ENCODE measurements at regions not wholly inside any gene's neighbourhood (a gene's known extent, or its start where the extent isn't known, plus 50 kb on each side); places are given as distances from the start of the nearest gene placed in this dataset.

GRCh38 chr2:45269149-45269793 lies 260.0 kb upstream of the SIX2 start:
- peak; percentile 19; the same call in 2 of the 3 replicates for ATAC-seq
- TF ChIP-seq TCF4 (CRISPR knock-in tag; IDR thresholded peaks at IDR 0.05; ENCODE audit: borderline replicate concordance) (no peak), ZFP30 (CRISPR knock-in tag; IDR thresholded peaks at IDR 0.05) (no peak), POU6F1 (CRISPR knock-in tag; IDR thresholded peaks at IDR 0.05; ENCODE audit: borderline replicate concordance, low read depth) (no peak), SNAI2 (CRISPR knock-in tag; IDR thresholded peaks at IDR 0.05) (no peak), OSR1 (CRISPR knock-in tag; IDR thresholded peaks at IDR 0.05) (no peak), CREB5 (CRISPR knock-in tag; IDR thresholded peaks at IDR 0.05; ENCODE audit: low read depth) (no peak), CSRNP3 (CRISPR knock-in tag; IDR thresholded peaks at IDR 0.05) (no peak), ZNF8 (CRISPR knock-in tag; IDR thresholded peaks at IDR 0.05) (no peak), ESRRG (CRISPR knock-in tag; IDR thresholded peaks at IDR 0.05) (no peak), ZNF565 (CRISPR knock-in tag; conservative IDR thresholded peaks at IDR 0.05; ENCODE audit: low read depth) (no peak), RARB (CRISPR knock-in tag; IDR thresholded peaks at IDR 0.05) (no peak), TOX (CRISPR knock-in tag; IDR thresholded peaks at IDR 0.05; ENCODE audit: borderline replicate concordance) (no peak), BACH2 (CRISPR knock-in tag; IDR thresholded peaks at IDR 0.05; ENCODE audit: borderline replicate concordance) (no peak), ARNTL (CRISPR knock-in tag; IDR thresholded peaks at IDR 0.05; ENCODE audit: borderline replicate concordance, low read depth) (no peak)

- TF ChIP-seq PATZ1 (CRISPR knock-in tag; IDR thresholded peaks at IDR 0.05; ENCODE audit: borderline replicate concordance) = no peak
- no peak for TF ChIP-seq CSDC2 (CRISPR knock-in tag; IDR thresholded peaks at IDR 0.05)
- no peak for TF ChIP-seq SNAI2 (CRISPR knock-in tag; IDR thresholded peaks at IDR 0.05)
- TF ChIP-seq RARB (CRISPR knock-in tag; IDR thresholded peaks at IDR 0.05) = no peak
- no peak for TF ChIP-seq ZNF8 (CRISPR knock-in tag; IDR thresholded peaks at IDR 0.05)
- no peak for TF ChIP-seq ARNTL (CRISPR knock-in tag; IDR thresholded peaks at IDR 0.05; ENCODE audit: borderline replicate concordance, low read depth)
- TF ChIP-seq PPARA (CRISPR knock-in tag; IDR thresholded peaks at IDR 0.05; ENCODE audit: borderline replicate concordance) = no peak
- no peak for TF ChIP-seq TSHZ2 (CRISPR knock-in tag; IDR thresholded peaks at IDR 0.05)
- no peak for TF ChIP-seq OSR1 (CRISPR knock-in tag; IDR thresholded peaks at IDR 0.05)
- TF ChIP-seq ZNF565 (CRISPR knock-in tag; conservative IDR thresholded peaks at IDR 0.05; ENCODE audit: low read depth) = no peak
- TF ChIP-seq TCF4 (CRISPR knock-in tag; IDR thresholded peaks at IDR 0.05; ENCODE audit: borderline replicate concordance) = no peak
- TF ChIP-seq ZC3H10 (CRISPR knock-in tag; IDR thresholded peaks at IDR 0.05) = no peak
- no peak for TF ChIP-seq ZFP3 (CRISPR knock-in tag; IDR thresholded peaks at IDR 0.05)
- TF ChIP-seq GLIS3 (CRISPR knock-in tag; IDR thresholded peaks at IDR 0.05) = no peak
- ATAC-seq = no peak
These were observed 259.4 kb upstream of the SIX2 start for GRCh38 chr2:45268631-45269030.
